Tibial nerve (tissue), 4 donors: ENCODE measurements at regions not wholly inside any gene's neighbourhood (a gene's known extent, or its start where the extent isn't known, plus 50 kb on each side); places are given as distances from the start of the nearest gene placed in this dataset.

Experiments
- EP300 ChIP-seq, 2 donors: sonication (generic); formaldehyde crosslinking; IDR thresholded peaks; one replicate each; pipeline ENCODE4 v1.6.1; 2017; ENCODE audit warnings: antibody characterized with exemption in 2 of 2, mild to moderate bottlenecking in 1 of 2
- POLR2A ChIP-seq, 2 donors: fragments of 450-650 bp; IDR thresholded peaks; one replicate each; pipeline ENCODE4 v1.6.1; 2017; ENCODE audit warnings: antibody characterized with exemption in 2 of 2, mild to moderate bottlenecking in 2 of 2, moderate library complexity in 2 of 2
- TF ChIP-seq, protein P1 (sequence below), 5 experiments: fragments of 200-600 bp in 3 of 5; fragments of 450-650 bp in 2 of 5; sonication (generic) in 3 of 5; IDR thresholded peaks; one replicate each; pipeline ENCODE4 v1.5.1; 2016 to 2019; ENCODE audit warnings: antibody characterized with exemption in 5 of 5, mild to moderate bottlenecking in 3 of 5, moderate library complexity in 2 of 5

DNA sequence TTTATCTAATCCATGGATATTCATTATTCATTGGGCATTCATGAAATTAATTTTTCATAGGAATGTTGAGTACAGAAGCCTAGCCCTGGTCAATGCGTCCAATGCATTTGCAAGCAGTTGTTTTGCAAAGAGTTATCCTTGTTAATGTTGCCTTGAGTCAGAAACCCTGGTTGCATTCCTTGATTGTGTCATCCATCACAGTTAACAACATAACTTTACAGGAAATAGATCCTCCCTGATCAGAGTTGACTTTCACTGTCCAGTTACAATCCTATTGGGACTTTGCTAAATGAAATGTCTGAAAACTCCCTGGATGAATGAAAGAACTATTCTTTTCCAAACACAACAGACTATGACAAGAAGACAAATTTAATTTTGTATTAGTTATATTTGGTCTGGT is 924.3 kb upstream of the SLIT2 start:
- TF ChIP-seq POLR2A (IDR thresholded peaks at IDR 0.05) (no peak), EP300 (IDR thresholded peaks at IDR 0.05) (no peak)
- TF ChIP-seq, protein P1, sequence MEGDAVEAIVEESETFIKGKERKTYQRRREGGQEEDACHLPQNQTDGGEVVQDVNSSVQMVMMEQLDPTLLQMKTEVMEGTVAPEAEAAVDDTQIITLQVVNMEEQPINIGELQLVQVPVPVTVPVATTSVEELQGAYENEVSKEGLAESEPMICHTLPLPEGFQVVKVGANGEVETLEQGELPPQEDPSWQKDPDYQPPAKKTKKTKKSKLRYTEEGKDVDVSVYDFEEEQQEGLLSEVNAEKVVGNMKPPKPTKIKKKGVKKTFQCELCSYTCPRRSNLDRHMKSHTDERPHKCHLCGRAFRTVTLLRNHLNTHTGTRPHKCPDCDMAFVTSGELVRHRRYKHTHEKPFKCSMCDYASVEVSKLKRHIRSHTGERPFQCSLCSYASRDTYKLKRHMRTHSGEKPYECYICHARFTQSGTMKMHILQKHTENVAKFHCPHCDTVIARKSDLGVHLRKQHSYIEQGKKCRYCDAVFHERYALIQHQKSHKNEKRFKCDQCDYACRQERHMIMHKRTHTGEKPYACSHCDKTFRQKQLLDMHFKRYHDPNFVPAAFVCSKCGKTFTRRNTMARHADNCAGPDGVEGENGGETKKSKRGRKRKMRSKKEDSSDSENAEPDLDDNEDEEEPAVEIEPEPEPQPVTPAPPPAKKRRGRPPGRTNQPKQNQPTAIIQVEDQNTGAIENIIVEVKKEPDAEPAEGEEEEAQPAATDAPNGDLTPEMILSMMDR (IDR thresholded peaks at IDR 0.05): no peak
